AG09319 (cell line): ENCODE measurements at regions not wholly inside any gene's neighbourhood (a gene's known extent, or its start where the extent isn't known, plus 50 kb on each side); places are given as distances from the start of the nearest gene placed in this dataset.
A peak's percentile ranks its signal among the peaks of the same experiment; 100 is the strongest.

Experiments
- DNase-seq: peaks from one replicate; pipeline ENCODE4 v3.0.0-alpha.2; 2010; ENCODE audit warnings: low read depth; ENCODE audit errors: extremely low read depth
- CTCF ChIP-seq: IDR thresholded peaks from 2 replicates; pipeline ENCODE4 v1.5.1; 2011; ENCODE audit warnings: low read depth, mild to moderate bottlenecking, inconsistent platforms, low read length, moderate library complexity

- no peak for DNase-seq
- no peak for TF ChIP-seq CTCF
These were observed 54.9 kb upstream of the ATF3 start for GRCh38 chr1:212553676-212554075.

- TF ChIP-seq CTCF, result no peak
- DNase-seq, result no peak
These were observed 54.2 kb upstream of the ATF3 start for GRCh38 chr1:212554401-212554800.

- TF ChIP-seq CTCF, result no peak
- no peak for DNase-seq
These were observed 53.1 kb upstream of the ATF3 start for GRCh38 chr1:212555426-212555825.

GRCh38 chr1:212556822-212557549 is 51.6 kb upstream of the ATF3 start:
- TF ChIP-seq CTCF, result no peak
- DNase-seq, result no peak

- no peak for TF ChIP-seq CTCF
- DNase-seq, result no peak
These were observed 50.5 kb upstream of the ATF3 start for GRCh38 chr1:212557739-212558692.

- no peak for TF ChIP-seq CTCF
- peak; percentile 88 for DNase-seq
These were observed 49.7 kb upstream of the ATF3 start for GRCh38 chr1:212558693-212559480.
